Activated naive CD4-positive, alpha-beta T cell treated with anti-CD3 and anti-CD28 coated beads, Interleukin-2, amount 10 ng/mL, durations not matched to agents 7 days and 5 days (primary cell): ENCODE measurements at regions not wholly inside any gene's neighbourhood (a gene's known extent, or its start where the extent isn't known, plus 50 kb on each side); places are given as distances from the start of the nearest gene placed in this dataset.
"Not testable (repeated sequence)": the region's sequence is repeated elsewhere in the genome, so short reads cannot be mapped to it uniquely, and the experiment has no call there.

Source experiments
- CTCF ChIA-PET: fragments of 350-600 bp; sonication (Branson Sonifier 250); formaldehyde crosslinking; loops from one replicate; lab custom pipeline; 2021; ENCODE audit warnings: antibody characterized with exemption; lab: Charles Lee
- DNase-seq: peaks from one replicate; pipeline ENCODE4 v3.0.0-alpha.2; 2020
- H3K27ac Mint-ChIP-seq: one replicate; pipeline ENCODE4 v1.8.0; 2021; ENCODE audit warnings: mild to moderate bottlenecking, moderate library complexity, mixed read lengths
- H3K27me3 Mint-ChIP-seq: one replicate; pipeline ENCODE4 v1.8.0; 2021; ENCODE audit warnings: mild to moderate bottlenecking, mixed read lengths
- H3K36me3 Mint-ChIP-seq: one replicate; pipeline ENCODE4 v1.8.0; 2021; ENCODE audit warnings: mixed read lengths
- H3K4me1 Mint-ChIP-seq: one replicate; pipeline ENCODE4 v1.8.0; 2021; ENCODE audit warnings: mixed read lengths
- H3K4me3 Mint-ChIP-seq: one replicate; pipeline ENCODE4 v1.8.0; 2021; ENCODE audit warnings: mild to moderate bottlenecking, moderate library complexity, mixed read lengths
- H3K9me3 Mint-ChIP-seq: one replicate; pipeline ENCODE4 v1.8.0; 2021; ENCODE audit warnings: mixed read lengths

GRCh38 chr2:16441431-16441830 lies 224.2 kb downstream of the CYRIA start:
- H3K4me3 Mint-ChIP-seq: no peak overlapping the region
- no peaks in the 10 kb centered on the region for H3K9me3 Mint-ChIP-seq
- H3K36me3 Mint-ChIP-seq: no peaks in the 10 kb centered on the region
- no peak overlapping the region for H3K27ac Mint-ChIP-seq
- H3K27me3 Mint-ChIP-seq: peaks cover 8% of the 10 kb centered on the region
- CTCF ChIA-PET: interaction anchor here (0.6 kb wide), 1 partner anchor 439 kb away, joined by 3 read pairs; no protein-coding TSS in a partner anchor
- DNase-seq: no peak
- H3K4me1 Mint-ChIP-seq: no peaks in the 10 kb centered on the region

- DNase-seq: no peak
- CTCF ChIA-PET: interaction anchor here (0.6 kb wide), 1 partner anchor 439 kb away, joined by 3 read pairs; no protein-coding TSS in a partner anchor
- H3K9me3 Mint-ChIP-seq: no peaks in the 10 kb centered on the region
- peaks cover 8% of the 10 kb centered on the region for H3K27me3 Mint-ChIP-seq
- H3K4me1 Mint-ChIP-seq: no peaks in the 10 kb centered on the region
- no peak overlapping the region for H3K27ac Mint-ChIP-seq
- H3K4me3 Mint-ChIP-seq: no peak overlapping the region
- no peaks in the 10 kb centered on the region for H3K36me3 Mint-ChIP-seq
Observed at GRCh38 chr2:16440898-16441297, 224.7 kb downstream of the CYRIA start.

- no peak for DNase-seq
- Mint-ChIP-seq H3K9me3 (no peaks in the 10 kb centered on the region), H3K36me3 (no peaks in the 10 kb centered on the region), H3K27ac (no peak overlapping the region), H3K27me3 (peaks cover 11% of the 10 kb centered on the region), H3K4me1 (no peaks in the 10 kb centered on the region), H3K4me3 (no peak overlapping the region)
- CTCF ChIA-PET: interaction anchor here (1.5 kb wide), 1 partner anchor 75 kb away, joined by 4 read pairs; no protein-coding TSS in a partner anchor
Observed at GRCh38 chr2:16438613-16439321, 226.9 kb downstream of the CYRIA start.

GRCh38 chr2:16437189-16437588 lies 228.4 kb downstream of the CYRIA start:
- H3K36me3 Mint-ChIP-seq: no peaks in the 10 kb centered on the region
- peaks cover 11% of the 10 kb centered on the region for H3K27me3 Mint-ChIP-seq
- DNase-seq: no peak
- CTCF ChIA-PET: no interaction called here
- no peaks in the 10 kb centered on the region for H3K4me1 Mint-ChIP-seq
- no peak overlapping the region for H3K27ac Mint-ChIP-seq
- no peak overlapping the region for H3K4me3 Mint-ChIP-seq
- H3K9me3 Mint-ChIP-seq: no peaks in the 10 kb centered on the region

GRCh38 chr2:16434393-16434792 lies 231.2 kb downstream of the CYRIA start:
- Mint-ChIP-seq H3K27me3 (peaks cover 8% of the 10 kb centered on the region), H3K4me3 (no peak overlapping the region), H3K9me3 (no peaks in the 10 kb centered on the region), H3K36me3 (no peaks in the 10 kb centered on the region), H3K27ac (no peak overlapping the region), H3K4me1 (no peaks in the 10 kb centered on the region)
- CTCF ChIA-PET: no interaction called here
- DNase-seq: no peak

GRCh38 chr2:16430846-16431245 lies 234.8 kb downstream of the CYRIA start:
- Mint-ChIP-seq H3K4me3 (no peak overlapping the region), H3K4me1 (no peaks in the 10 kb centered on the region), H3K27ac (no peak overlapping the region), H3K36me3 (no peaks in the 10 kb centered on the region), H3K27me3 (peaks cover 3% of the 10 kb centered on the region), H3K9me3 (no peaks in the 10 kb centered on the region)
- no peak for DNase-seq
- CTCF ChIA-PET: no interaction called here

- Mint-ChIP-seq H3K36me3 (no peaks in the 10 kb centered on the region), H3K4me1 (no peaks in the 10 kb centered on the region), H3K4me3 (no peak overlapping the region), H3K27me3 (no peaks in the 10 kb centered on the region), H3K9me3 (no peaks in the 10 kb centered on the region), H3K27ac (no peak overlapping the region)
- CTCF ChIA-PET: no interaction called here
- DNase-seq: no peak
Observed at GRCh38 chr2:16429431-16430145, 236.0 kb downstream of the CYRIA start.

- CTCF ChIA-PET: no interaction called here
- no peak overlapping the region for H3K4me3 Mint-ChIP-seq
- H3K4me1 Mint-ChIP-seq: no peaks in the 10 kb centered on the region
- DNase-seq: no peak
- H3K36me3 Mint-ChIP-seq: no peaks in the 10 kb centered on the region
- no peaks in the 10 kb centered on the region for H3K9me3 Mint-ChIP-seq
- no peaks in the 10 kb centered on the region for H3K27me3 Mint-ChIP-seq
- H3K27ac Mint-ChIP-seq: no peak overlapping the region
Observed at GRCh38 chr2:16429002-16429401, 236.6 kb downstream of the CYRIA start.

- no peak for DNase-seq
- CTCF ChIA-PET: no interaction called here
- Mint-ChIP-seq H3K4me3 (no peak overlapping the region), H3K27me3 (no peaks in the 10 kb centered on the region), H3K36me3 (no peaks in the 10 kb centered on the region), H3K4me1 (no peaks in the 10 kb centered on the region), H3K27ac (no peak overlapping the region), H3K9me3 (no peaks in the 10 kb centered on the region)
Observed at GRCh38 chr2:16425462-16426336, 239.9 kb downstream of the CYRIA start.

- no peaks in the 10 kb centered on the region for H3K9me3 Mint-ChIP-seq
- no peak overlapping the region for H3K4me3 Mint-ChIP-seq
- H3K4me1 Mint-ChIP-seq: no peaks in the 10 kb centered on the region
- H3K27ac Mint-ChIP-seq: no peak overlapping the region
- no peaks in the 10 kb centered on the region for H3K27me3 Mint-ChIP-seq
- no peaks in the 10 kb centered on the region for H3K36me3 Mint-ChIP-seq
- no peak for DNase-seq
- CTCF ChIA-PET: no interaction called here
Observed at GRCh38 chr2:16420421-16420820, 245.2 kb downstream of the CYRIA start.

- H3K4me3 Mint-ChIP-seq: no peak overlapping the region
- no peak overlapping the region for H3K27ac Mint-ChIP-seq
- no peaks in the 10 kb centered on the region for H3K27me3 Mint-ChIP-seq
- no peak for DNase-seq
- no peaks in the 10 kb centered on the region for H3K9me3 Mint-ChIP-seq
- no peaks in the 10 kb centered on the region for H3K4me1 Mint-ChIP-seq
- no peaks in the 10 kb centered on the region for H3K36me3 Mint-ChIP-seq
- CTCF ChIA-PET: no interaction called here
Observed at GRCh38 chr2:16417726-16418125, 247.9 kb downstream of the CYRIA start.

GRCh38 chr2:16416651-16417050 lies 249.0 kb downstream of the CYRIA start:
- Mint-ChIP-seq H3K36me3 (no peaks in the 10 kb centered on the region), H3K9me3 (no peaks in the 10 kb centered on the region), H3K4me3 (no peak overlapping the region), H3K27me3 (no peaks in the 10 kb centered on the region), H3K4me1 (no peaks in the 10 kb centered on the region), H3K27ac (no peak overlapping the region)
- no peak for DNase-seq
- CTCF ChIA-PET: no interaction called here

GRCh38 chr2:16415861-16416260 lies 249.8 kb downstream of the CYRIA start:
- not testable (repeated sequence) for H3K36me3 Mint-ChIP-seq

GRCh38 chr2:16413947-16414346 lies 251.7 kb downstream of the CYRIA start:
- no peak overlapping the region for H3K27ac Mint-ChIP-seq

More at GRCh38 chr2:16415861-16416260, 249.8 kb downstream of the CYRIA start:
- H3K4me1 Mint-ChIP-seq, DNase-seq, CTCF ChIA-PET, H3K9me3 Mint-ChIP-seq, H3K27ac Mint-ChIP-seq, H3K27me3 Mint-ChIP-seq, H3K4me3 Mint-ChIP-seq: not testable (repeated sequence)

More at GRCh38 chr2:16413947-16414346, 251.7 kb downstream of the CYRIA start:
- Mint-ChIP-seq H3K27me3 (no peaks in the 10 kb centered on the region), H3K9me3 (no peaks in the 10 kb centered on the region), H3K4me1 (no peaks in the 10 kb centered on the region), H3K36me3 (no peaks in the 10 kb centered on the region), H3K4me3 (no peak overlapping the region)
- no peak for DNase-seq
- CTCF ChIA-PET: no interaction called here
